SU-DHL-6 (cell line): ENCODE measurements at regions not wholly inside any gene's neighbourhood (a gene's known extent, or its start where the extent isn't known, plus 50 kb on each side); places are given as distances from the start of the nearest gene placed in this dataset.

ENCODE experiments used
- CTCF ChIP-seq: fragments of 200-600 bp; sonication (generic); IDR thresholded peaks from one replicate; pipeline ENCODE4 v1.5.1; 2017; ENCODE audit warnings: antibody characterized with exemption, mild to moderate bottlenecking, low read length, moderate library complexity; ENCODE audit not compliant: insufficient read depth, poor library complexity, severe bottlenecking
- EZH2phosphoT487 ChIP-seq: fragments of 200-600 bp; sonication (generic), shearing (Covaris generic); conservative IDR thresholded peaks from 2 replicates; pipeline ENCODE4 v1.6.1; 2018; ENCODE audit warnings: mild to moderate bottlenecking, antibody characterized with exemption, low read length, moderate library complexity, mixed read lengths

GRCh38 chr20:11702721-11703518, 214.8 kb upstream of the BTBD3 start:
- TF ChIP-seq CTCF (no peak), EZH2phosphoT487 (no peak)
